TTC549 (cell line): ENCODE measurements at regions not wholly inside any gene's neighbourhood (a gene's known extent, or its start where the extent isn't known, plus 50 kb on each side); places are given as distances from the start of the nearest gene placed in this dataset.
"Not testable (repeated sequence)": the region's sequence is repeated elsewhere in the genome, so short reads cannot be mapped to it uniquely, and the experiment has no call there.

ENCODE experiments used
- FAIRE-seq: peaks from 2 replicates; lab custom pipeline; 2012; peaks lifted over from hg19 to GRCh38; lab: Jason Lieb, UNC

GRCh38 chr13:50456111-50456510 is 387.4 kb downstream of the DLEU7 start:
- no peak for FAIRE-seq

GRCh38 chr13:50457415-50458393 is 385.8 kb downstream of the DLEU7 start:
- FAIRE-seq: no peak

- no peak for FAIRE-seq
Observed at GRCh38 chr13:50459046-50459445, 384.4 kb downstream of the DLEU7 start.

GRCh38 chr13:50459658-50460057 is 383.8 kb downstream of the DLEU7 start:
- FAIRE-seq: no peak

- FAIRE-seq: no peak
Observed at GRCh38 chr13:50460358-50460757, 383.1 kb downstream of the DLEU7 start.

GRCh38 chr13:50461189-50461588 is 382.3 kb downstream of the DLEU7 start:
- no peak for FAIRE-seq

- FAIRE-seq: no peak
Observed at GRCh38 chr13:50463719-50464118, 379.8 kb downstream of the DLEU7 start.

- FAIRE-seq: no peak
Observed at GRCh38 chr13:50464349-50465251, 378.9 kb downstream of the DLEU7 start.

GRCh38 chr13:50466456-50466855 is 377.0 kb downstream of the DLEU7 start:
- FAIRE-seq: no peak

- no peak for FAIRE-seq
Observed at GRCh38 chr13:50467156-50468110, 376.1 kb downstream of the DLEU7 start.

- FAIRE-seq: no peak
Observed at GRCh38 chr13:50468849-50469669, 374.4 kb downstream of the DLEU7 start.

- not testable (repeated sequence) for FAIRE-seq
Observed at GRCh38 chr13:50473050-50473449, 370.4 kb downstream of the DLEU7 start.

GRCh38 chr13:50474088-50474662 is 369.3 kb downstream of the DLEU7 start:
- FAIRE-seq: no peak

- no peak for FAIRE-seq
Observed at GRCh38 chr13:50476577-50477285, 366.8 kb downstream of the DLEU7 start.

- FAIRE-seq: no peak
Observed at GRCh38 chr13:50481936-50482335, 361.6 kb downstream of the DLEU7 start.

- no peak for FAIRE-seq
Observed at GRCh38 chr13:50483416-50483815, 360.1 kb downstream of the DLEU7 start.

- FAIRE-seq: no peak
Observed at GRCh38 chr13:50484472-50485113, 358.9 kb downstream of the DLEU7 start.

GRCh38 chr13:50485979-50486935 is 357.2 kb downstream of the DLEU7 start:
- FAIRE-seq: no peak
